ENCODE measurements at regions not wholly inside any gene's neighbourhood (a gene's known extent, or its start where the extent isn't known, plus 50 kb on each side); places are given as distances from the start of the nearest gene placed in this dataset.
A peak's percentile ranks its signal among the peaks of the same experiment; 100 is the strongest.

DNA sequence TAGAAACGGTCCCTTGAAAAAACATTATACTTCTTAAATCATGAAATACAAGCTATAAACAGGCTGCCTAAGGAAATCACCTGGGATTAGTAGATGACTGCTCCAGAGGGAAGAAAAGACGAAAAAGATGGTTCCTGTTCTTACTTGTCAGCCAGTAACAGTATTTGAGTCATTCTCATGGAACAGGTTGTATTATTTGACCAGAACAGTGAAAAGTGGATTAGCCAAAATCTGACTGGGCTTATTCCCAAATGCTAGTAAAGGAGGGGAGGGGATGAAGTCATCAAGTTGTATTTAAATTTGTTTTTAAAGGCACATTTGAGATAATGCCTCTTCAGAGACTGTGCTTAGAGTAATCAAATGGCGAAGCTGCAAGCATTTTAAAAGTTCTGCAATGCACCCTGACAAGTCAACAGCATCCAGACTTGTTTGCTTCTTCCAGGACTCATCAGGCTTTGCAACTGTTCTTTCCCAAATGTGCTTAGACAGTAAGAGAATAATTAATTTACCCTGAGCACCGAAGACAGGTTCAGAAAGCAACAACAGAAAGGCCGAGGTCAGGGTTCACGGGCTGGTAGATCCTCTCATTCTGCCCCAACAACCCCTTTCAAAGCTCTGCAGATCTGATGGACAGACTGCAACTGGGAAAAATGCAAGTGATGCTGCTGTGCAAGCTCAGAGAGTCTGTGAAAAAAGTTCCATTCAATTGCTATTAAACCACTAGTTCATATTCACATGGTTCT lies 800.6 kb downstream of the KCTD16 start:
- no peak for DNase-seq (ENCODE audit: low read depth)

DNA sequence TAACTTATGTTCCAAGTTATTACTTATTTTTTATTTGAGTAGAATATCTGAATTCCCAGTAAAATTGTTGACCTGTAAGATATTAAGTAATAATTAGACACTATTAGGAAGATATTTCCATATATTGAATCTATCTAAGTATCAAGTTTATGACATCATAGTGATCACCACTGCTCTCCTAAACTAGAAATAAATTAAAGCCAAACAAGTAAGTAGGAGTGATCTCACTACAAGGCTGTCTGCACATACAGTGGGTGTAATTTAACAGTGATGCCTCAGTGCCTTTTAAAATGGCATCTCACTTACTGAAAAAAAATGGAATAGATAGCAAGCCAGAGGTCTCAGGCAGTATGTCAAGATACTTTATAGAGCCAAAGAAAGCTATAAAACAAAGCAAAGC lies 789.6 kb downstream of the KCTD16 start:
- no peak for DNase-seq (ENCODE audit: low read depth)

DNA sequence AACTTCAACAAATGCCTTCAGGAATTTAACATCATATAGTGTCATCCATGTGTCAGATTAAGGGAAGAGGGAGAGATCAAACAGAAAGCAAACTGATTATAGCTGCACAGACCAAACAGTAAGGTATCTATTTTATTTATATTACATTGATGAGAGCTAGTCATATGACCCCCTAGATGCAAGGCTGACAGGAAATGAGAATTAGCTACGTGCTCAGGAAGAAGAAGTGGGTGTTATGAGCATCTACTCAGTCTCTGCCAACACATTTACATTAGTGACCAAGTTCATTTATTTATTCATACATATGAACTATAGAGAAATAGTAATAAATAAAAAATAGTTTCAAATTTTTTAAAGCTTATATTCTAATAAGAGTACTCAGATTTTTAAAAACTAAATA lies 787.3 kb downstream of the KCTD16 start:
- no peak for DNase-seq (ENCODE audit: low read depth)

DNA sequence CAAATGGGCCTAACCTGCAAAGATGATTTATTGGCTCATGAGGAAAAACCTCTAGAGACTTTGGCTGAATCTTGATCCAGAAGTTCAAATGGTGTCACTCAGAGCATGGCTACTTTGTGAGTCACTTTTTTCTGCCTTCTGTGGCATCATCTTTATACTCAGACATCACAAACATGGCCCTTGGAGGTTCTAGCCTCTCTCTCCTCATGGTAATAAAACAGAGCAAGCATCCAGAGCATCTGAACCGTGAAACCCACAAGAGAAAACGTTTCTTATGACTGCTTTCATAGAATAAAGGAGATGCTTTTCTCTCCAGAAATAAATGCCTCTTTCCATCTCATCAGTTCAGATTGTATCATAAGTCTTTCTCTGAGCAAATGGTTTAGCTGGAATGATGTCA lies 780.3 kb downstream of the KCTD16 start:
- DNase-seq (ENCODE audit: low read depth) = no peak

DNA sequence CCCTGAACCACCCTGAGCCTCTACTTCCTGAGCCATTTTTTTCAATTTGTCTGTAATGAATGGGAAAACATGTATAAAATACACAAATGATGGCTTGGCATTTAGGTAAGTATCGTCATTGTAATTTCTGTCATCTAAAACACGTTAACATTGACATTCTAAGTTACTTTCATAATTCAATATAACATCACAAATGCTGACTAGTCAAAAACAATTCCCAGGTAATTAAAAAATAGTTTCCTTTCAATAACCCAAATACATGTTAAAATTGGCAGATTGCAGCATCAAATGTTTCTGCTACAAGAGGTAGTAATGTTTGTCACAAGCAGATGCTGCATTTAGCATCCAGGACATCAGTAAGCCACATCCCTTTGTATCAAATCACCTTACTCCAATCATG lies 776.4 kb downstream of the KCTD16 start:
- DNase-seq (ENCODE audit: low read depth) = no peak

DNA sequence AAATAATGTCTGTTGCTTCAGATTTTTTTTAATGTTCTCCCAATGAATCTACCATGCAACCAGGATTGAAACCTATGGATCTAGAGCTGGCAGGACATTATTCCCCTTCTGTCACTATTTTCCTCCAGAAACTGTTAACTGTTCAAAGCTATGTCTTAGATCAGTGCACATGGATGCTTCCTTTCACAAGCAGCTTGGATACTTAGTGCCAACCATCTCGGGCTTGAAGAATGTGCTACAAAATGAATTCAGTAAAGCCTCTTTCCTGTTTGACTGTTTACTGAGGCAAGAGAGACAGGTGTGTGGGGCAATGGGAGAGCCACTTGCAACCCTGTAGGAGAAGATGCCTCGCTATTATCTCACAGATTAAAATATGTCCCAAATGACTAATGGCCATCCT lies 774.8 kb downstream of the KCTD16 start:
- no peak for DNase-seq (ENCODE audit: low read depth)

DNA sequence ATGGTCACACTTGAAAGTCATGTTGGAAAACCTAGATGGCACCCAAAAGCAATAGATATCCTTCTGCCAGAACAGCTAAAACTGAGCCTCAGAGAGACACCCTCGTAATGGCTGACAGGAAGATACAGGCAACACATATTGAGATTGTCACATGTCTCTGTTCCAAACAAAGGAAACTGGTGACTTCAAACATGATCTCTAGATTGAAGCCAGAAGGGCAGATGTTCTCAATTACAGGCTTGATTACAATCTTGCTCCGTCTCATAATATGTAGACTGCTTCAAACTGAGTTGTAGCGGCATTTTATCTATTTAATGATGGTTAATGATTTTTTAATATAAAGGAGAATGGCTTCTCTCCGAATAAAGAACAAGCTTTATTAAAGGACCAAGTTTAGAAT lies 774.3 kb downstream of the KCTD16 start:
- DNase-seq (ENCODE audit: low read depth) = no peak

DNA sequence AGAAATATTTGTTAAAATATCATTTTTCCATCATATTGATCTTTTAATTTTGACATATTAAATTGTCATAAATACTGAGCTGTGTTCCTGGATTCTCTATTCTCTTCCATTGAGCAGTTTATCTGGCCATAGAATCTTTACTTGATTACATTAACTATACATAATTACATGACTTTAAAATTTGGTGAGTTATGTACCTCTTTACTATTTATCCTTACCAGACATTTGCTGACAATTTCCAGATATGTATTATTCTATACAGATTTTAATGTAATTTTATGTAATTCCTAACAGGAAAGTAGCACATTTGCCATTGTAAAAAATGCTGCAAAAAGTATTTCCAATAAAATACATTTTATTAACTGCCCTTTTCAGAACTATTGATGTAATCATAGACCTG lies 770.3 kb downstream of the KCTD16 start:
- DNase-seq (ENCODE audit: low read depth) = no peak

DNA sequence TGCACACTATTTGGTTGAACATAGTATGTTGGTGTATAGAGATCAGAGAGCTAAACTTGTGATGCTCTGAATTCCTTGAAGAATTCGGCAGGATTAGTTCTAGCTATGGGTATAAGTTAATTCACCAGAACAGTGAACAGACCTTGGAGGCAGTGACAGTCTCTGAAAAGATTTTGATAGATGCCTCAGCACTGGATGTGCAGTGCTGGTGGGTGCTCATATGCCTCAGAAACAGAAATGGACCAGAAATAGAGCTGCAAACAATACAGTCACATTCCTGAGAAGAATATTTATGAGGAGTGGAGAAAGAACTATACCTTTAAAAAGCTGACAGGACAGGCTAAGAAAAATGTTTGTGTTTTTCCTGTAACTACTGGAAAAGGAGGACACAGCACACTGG lies 747.7 kb downstream of the KCTD16 start:
- DNase-seq (ENCODE audit: low read depth) = no peak

DNA sequence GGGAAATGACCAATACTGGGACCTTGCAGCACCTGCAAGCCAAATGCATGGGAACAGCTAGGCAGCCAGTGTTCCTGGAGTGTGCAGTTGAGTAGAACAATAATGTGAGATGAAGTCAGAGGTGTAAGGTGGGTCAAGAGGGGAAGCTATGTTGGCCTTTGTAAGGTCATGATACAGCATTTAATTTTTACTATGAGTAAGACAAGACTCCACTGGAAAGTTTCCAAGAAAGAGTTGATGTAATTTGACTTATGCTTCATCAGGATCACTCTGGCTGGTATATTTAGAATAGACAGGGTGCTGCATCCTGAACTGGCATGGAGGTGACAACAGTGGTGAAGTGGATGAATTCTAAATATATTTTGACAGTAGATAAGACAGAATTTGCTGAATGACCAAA lies 744.8 kb downstream of the KCTD16 start:
- DNase-seq (ENCODE audit: low read depth) = peak; percentile 1

DNA sequence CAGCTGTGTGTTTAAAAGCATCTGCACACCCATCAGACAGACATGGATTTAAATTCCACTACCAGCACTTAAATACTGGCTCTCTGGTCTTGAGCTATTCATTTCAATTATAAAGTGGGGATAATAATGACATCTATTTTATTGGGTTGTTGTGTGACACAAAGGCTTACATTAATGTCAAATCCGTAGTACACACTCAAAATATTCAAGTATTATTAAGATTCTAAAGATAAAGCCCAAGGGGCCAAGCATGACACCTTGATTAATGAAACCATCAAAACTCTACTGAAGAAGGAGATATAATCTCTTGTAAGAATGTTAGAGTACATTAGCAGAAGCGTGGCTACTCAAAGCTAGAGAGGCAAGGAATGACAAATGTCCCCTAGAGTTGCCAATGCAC lies 743.0 kb downstream of the KCTD16 start:
- no peak for DNase-seq (ENCODE audit: low read depth)

DNA sequence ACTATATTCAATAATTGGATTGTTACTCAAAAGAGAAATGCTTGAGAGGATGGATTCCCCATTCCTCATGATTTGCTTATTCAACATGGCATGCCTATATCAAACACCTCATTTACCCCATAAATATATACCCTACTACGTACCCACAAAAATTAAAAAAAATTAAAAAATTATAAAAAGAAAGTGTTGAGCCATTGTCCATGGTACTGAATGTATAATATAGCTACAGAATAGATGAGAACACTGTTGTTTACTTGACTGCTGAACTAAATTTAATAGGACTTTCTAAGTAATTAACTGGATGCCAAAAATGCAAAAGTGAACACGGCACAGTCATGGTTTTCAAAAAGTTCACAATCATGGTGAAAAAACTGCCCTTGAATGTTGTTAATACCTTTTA lies 725.8 kb downstream of the KCTD16 start:
- no peak for DNase-seq (ENCODE audit: low read depth)

DNA sequence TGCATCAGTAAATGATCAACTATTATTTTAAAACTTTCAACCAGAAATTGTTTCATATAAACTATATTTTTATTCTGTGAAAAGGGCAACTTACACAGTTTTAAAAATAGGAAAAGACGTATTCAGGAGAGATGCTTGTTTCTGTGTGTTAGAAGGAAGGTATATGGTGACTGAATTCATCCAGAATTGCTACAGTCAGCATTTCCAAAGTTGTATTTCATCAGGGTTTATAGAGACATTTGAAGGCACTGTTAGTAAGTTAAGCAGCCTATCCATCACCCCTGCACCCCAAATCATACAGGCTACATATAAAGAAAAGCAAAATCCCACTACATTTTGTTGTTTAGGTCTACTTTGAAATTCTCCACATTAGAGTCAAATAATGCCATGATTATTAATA lies 716.0 kb downstream of the KCTD16 start:
- no peak for DNase-seq (ENCODE audit: low read depth)

DNA sequence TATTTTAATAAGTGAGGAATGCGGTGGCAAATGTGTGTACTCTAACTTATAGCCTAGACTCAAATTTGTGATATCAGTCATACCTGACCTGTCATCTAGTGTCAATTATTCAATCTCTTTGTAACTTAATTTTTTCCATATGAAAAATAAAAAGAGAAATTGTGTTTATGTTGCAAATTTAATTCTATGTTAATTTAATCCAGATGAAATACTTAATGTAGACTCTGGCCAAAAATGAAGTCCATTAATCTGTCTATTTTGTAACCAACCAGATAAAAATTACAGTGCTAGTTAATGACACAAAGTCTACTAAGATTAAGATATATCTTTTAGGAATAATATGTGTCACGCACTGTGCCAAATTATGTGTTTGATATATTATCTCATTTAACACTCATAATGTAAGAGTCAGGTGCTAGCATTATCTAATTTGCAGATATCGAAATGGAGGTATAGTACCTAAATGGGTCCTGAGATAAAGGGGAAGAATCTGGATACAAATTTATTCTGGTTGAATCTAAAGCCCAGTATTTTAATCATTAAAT lies 712.1 kb downstream of the KCTD16 start:
- DNase-seq (ENCODE audit: low read depth) = no peak

DNA sequence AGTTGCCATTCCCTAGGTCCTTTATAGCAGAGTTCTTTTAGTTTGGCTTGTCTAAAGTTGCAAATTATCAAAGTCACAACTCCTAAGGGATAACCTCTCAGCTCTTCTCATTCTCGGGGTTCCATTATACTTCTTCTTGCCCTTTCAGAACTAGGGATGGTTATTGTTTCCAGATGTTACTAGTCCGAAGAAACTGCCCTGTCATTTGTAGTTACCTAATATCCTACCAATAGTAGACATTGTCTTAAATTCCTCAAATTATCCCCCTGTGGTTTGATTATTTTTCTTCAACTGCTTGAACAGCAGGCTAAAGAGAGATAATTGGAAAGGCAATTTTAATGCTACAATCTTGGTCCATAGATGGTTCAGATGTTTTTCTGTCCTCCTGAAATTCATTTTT lies 709.8 kb downstream of the KCTD16 start:
- DNase-seq (ENCODE audit: low read depth) = no peak

DNA sequence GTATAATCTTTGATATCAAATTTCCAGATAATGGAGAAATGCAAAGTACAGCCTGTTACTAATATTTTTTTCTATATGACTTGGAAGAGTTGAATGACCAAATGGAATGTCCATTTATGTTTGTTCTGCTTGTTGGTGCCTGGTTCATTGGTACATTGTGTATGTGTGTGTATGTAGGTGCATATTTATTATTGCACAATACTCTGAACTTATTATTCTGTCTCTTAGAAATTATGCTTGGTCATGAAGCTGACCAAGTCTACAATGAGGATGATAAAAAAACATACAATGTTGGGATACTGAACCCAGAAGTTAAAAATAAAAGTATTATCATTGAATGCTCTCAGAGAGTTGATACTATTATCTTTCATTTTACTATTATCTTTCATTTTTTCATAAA lies 706.3 kb downstream of the KCTD16 start:
- no peak for DNase-seq (ENCODE audit: low read depth)

DNA sequence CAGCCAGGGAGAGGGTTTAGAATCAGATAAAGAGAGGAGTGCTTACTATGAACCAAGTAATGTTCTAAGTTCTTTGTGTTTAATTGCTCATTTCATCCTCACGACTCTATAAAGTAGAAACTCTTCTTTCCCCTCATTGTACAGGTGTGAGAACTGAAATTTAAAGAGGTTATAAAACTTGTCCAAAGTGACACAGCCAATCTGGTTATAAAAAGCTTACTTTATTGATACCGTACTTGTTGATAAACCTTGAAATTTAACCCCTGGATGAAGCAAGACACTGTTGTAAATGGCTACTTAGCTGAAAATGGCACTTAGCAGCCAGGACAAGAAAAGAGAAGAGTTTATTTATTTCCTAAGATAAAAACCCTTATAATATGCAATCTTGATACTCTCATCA lies 702.4 kb downstream of the KCTD16 start:
- no peak for DNase-seq (ENCODE audit: low read depth)

DNA sequence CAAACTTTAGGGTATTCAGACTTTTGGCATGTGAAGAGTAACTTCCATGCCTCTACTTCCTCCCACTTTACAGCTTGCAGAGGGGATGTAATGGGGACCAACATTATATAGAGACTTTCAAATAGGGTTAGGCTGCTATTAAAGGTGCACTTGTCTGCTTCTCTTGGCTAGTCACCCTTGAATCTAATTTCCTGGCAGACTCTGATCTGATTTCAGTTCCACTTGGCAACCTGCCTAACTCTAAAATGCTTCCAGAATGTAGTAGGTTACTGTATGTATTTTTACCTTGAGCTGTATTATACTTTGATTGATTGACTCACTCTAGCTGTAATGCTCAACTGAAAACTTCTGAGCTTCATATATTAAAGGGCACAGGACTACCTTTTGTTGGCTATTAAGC lies 693.4 kb downstream of the KCTD16 start:
- peak; percentile 1 for DNase-seq (ENCODE audit: low read depth)

DNA sequence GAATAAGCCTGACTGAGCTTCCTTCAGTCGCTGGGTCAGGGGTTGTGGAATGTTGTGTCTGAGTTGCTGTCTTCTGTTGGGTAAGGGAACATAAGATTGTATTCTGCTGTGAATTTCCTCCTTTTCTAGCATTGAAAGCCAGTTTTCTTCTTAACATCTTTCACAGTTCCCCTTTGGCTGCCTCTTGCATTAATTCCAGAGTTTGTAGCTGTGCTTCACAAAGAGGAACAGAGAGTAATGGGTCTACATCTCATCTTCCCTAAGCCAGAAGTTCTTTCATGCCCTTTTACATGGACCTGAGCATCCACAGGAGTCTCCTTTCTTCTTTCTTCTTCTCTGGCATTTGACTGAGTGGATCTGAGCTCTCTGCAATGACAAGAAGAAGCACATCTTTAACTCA lies 686.8 kb downstream of the KCTD16 start:
- DNase-seq (ENCODE audit: low read depth) = no peak

DNA sequence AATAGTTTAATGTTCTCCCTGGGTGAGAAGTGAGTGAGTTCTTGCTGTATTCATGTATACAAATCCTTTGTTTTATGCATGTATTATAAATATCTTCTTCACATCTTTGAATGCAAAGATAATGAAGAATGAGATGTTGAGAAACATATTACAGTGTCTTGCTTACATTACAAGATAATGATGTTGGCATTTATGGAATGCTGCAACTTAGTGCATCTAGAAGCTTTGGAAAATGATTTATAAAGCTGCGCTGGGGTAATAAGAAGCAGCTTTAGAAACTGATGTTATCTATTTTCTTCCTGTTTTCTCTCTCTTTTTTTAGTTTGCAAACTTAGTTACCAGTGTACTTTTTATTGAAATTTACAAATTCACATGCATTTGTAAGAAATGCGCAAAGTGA lies 673.4 kb downstream of the KCTD16 start:
- DNase-seq (ENCODE audit: low read depth) = peak; percentile 1

DNA sequence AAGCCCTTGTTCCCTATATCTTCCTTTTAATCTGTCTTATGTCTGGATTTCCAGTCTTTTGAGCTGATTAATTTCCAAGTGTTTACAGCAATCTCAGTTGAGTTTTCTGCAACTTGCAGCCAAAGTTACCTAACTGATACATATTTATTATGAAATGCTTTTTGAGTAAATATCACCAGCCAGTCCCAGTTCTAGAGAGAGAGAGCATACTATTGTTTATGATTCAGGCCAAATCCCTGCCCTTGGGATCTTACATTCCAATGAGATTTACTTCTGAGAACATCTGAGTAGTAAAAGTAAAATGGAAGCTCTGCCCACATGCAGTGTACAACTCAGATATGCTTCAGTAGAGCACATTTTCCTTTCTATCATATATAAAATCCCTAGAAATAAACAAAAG lies 661.7 kb downstream of the KCTD16 start:
- peak; percentile 9 for DNase-seq (ENCODE audit: low read depth)

DNA sequence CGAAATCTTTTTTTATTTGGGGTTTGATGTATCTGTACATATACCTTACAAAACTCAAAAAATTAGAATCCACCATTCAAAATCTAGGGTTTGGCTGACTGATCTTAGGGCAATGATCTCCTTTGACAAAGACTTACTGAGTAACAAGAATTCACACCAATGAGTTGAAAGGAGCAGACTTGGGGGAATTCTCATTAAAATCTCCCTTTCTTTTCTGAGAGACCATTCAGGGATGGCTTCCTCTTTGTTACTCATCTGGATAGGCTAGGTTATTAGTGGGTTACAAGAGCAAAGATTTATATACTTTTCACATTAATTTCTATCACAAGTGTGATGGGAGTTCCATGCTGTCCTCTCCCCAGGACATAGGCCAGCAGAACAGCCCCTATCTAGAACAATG lies 661.0 kb downstream of the KCTD16 start:
- DNase-seq (ENCODE audit: low read depth) = no peak

DNA sequence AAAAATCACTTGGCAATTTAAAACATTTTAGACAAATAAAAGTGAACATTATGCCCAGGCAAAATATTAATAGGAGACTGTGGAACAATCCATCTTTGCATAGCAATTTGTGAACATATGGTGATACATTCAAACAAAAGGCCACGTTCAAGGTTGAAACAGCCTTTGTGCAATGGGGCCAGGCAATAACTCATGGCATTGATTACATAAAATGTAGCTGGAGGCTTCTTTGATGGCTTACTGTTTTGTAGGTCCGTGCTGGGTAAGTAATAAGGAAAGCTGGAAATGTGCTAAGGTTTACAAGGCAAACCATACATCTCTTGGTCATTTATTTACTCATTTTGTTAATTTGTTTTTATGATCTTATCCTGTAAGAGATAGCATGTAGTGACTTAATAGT lies 651.8 kb downstream of the KCTD16 start:
- DNase-seq (ENCODE audit: low read depth) = no peak

DNA sequence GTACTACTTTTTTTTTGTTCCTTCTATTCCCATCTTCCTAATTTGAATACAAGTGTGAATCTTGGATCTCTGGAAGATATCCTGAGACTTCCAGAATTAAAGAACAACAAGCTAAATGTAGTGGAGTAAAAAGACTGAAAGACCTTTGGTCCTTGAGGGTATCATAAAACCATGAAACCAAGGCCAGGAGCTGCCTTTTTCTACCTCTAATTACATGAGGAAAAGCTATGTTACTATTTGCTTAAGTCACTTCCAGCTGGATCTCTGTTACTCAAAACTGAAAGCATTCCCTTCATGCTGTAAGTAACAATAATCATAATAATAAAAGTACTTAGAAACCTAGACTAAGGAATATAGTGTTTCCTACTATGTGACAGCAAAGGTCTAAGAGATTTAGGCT lies 649.6 kb downstream of the KCTD16 start:
- no peak for DNase-seq (ENCODE audit: low read depth)

Measured in iris pigment epithelial cell (primary cell).